KMS-11 (cell line): ENCODE measurements at regions not wholly inside any gene's neighbourhood (a gene's known extent, or its start where the extent isn't known, plus 50 kb on each side); places are given as distances from the start of the nearest gene placed in this dataset.

Source experiments
- H2AFZ ChIP-seq: fragments of 200-600 bp; sonication (generic); 2 replicates; pipeline ENCODE4 v1.6.1; 2016; ENCODE audit warnings: antibody characterized with exemption, mixed run types, low read depth
- H3K27ac ChIP-seq: fragments of 200-600 bp; sonication (generic); 2 replicates; pipeline ENCODE4 v1.6.1; 2016; ENCODE audit warnings: mild to moderate bottlenecking, mixed run types
- H3K27me3 ChIP-seq: fragments of 200-600 bp; sonication (generic); 2 replicates; pipeline ENCODE4 v1.6.1; 2017; ENCODE audit warnings: mild to moderate bottlenecking, low read depth, mixed run types, moderate library complexity; ENCODE audit not compliant: insufficient read depth
- H3K36me3 ChIP-seq: fragments of 200-600 bp; sonication (generic); 2 replicates; pipeline ENCODE4 v1.6.1; 2017; ENCODE audit warnings: mild to moderate bottlenecking, mixed run types; ENCODE audit not compliant: insufficient read depth
- H3K4me1 ChIP-seq: fragments of 200-600 bp; sonication (generic); 2 replicates; pipeline ENCODE4 v1.6.1; 2016; ENCODE audit warnings: mild to moderate bottlenecking, low read depth, mixed run types; ENCODE audit not compliant: poor library complexity, severe bottlenecking
- H3K4me2 ChIP-seq: fragments of 200-600 bp; sonication (generic); 2 replicates; pipeline ENCODE4 v1.7.0; 2016; ENCODE audit warnings: mild to moderate bottlenecking, mixed run types
- H3K4me3 ChIP-seq: fragments of 200-600 bp; sonication (generic); IDR thresholded peaks from 2 replicates; pipeline ENCODE4 v1.6.1; 2017; ENCODE audit warnings: low read depth, low read length, mixed read lengths; ENCODE audit not compliant: insufficient read depth
- H3K79me2 ChIP-seq: fragments of 200-600 bp; sonication (generic); 2 replicates; pipeline ENCODE4 v1.6.1; 2016; ENCODE audit warnings: low read depth, mixed run types; ENCODE audit not compliant: insufficient read depth
- H3K9ac ChIP-seq: fragments of 200-600 bp; sonication (generic); 2 replicates; pipeline ENCODE4 v1.6.1; 2016; ENCODE audit warnings: mild to moderate bottlenecking, mixed run types
- H4K20me1 ChIP-seq: fragments of 200-600 bp; sonication (generic); 2 replicates; pipeline ENCODE4 v1.6.1; 2016; ENCODE audit warnings: mild to moderate bottlenecking, mixed run types; ENCODE audit not compliant: insufficient read depth
- TF ChIP-seq, protein P1 (sequence below): fragments of 200-600 bp; sonication (generic); conservative IDR thresholded peaks from 2 replicates; pipeline ENCODE4 v1.6.1; 2017; ENCODE audit warnings: low read depth, mild to moderate bottlenecking, antibody characterized with exemption, low read length, moderate library complexity, mixed read lengths

- TF ChIP-seq, protein P1, sequence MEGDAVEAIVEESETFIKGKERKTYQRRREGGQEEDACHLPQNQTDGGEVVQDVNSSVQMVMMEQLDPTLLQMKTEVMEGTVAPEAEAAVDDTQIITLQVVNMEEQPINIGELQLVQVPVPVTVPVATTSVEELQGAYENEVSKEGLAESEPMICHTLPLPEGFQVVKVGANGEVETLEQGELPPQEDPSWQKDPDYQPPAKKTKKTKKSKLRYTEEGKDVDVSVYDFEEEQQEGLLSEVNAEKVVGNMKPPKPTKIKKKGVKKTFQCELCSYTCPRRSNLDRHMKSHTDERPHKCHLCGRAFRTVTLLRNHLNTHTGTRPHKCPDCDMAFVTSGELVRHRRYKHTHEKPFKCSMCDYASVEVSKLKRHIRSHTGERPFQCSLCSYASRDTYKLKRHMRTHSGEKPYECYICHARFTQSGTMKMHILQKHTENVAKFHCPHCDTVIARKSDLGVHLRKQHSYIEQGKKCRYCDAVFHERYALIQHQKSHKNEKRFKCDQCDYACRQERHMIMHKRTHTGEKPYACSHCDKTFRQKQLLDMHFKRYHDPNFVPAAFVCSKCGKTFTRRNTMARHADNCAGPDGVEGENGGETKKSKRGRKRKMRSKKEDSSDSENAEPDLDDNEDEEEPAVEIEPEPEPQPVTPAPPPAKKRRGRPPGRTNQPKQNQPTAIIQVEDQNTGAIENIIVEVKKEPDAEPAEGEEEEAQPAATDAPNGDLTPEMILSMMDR: no peak
- Histone ChIP-seq H2AFZ (no peak overlapping the region), H3K27me3 (no peaks in the 10 kb centered on the region), H3K4me3 (no peak overlapping the region), H3K9ac (no peak overlapping the region), H3K79me2 (no peaks in the 10 kb centered on the region), H4K20me1 (no peaks in the 10 kb centered on the region), H3K27ac (no peak overlapping the region), H3K4me2 (no peak overlapping the region; the same call in 1 of the 2 replicates), H3K36me3 (no peaks in the 10 kb centered on the region), H3K4me1 (peaks cover 7% of the 10 kb centered on the region)
Measured at GRCh38 chr7:8371742-8372141, 61.7 kb upstream of the NXPH1 start.

DNA sequence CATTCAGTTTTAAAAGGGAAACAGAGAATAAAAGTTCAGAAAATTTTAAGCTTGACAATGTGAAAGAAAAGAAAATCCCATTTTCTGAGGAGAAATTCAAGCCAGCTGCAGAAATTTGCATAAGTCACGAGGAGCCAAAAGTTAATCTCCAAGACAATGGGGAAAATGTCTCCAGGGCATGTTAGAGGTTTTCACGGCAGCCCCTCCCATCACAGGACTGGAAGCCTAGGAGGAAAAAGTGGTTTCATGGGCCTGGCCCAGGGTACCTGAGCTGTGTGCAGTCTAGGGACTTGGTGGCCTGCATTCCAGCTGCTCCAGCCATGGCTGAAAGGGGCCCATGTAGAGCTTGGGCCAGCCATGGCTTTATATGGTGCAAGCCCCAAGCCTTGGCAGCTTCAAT is 59.6 kb upstream of the NXPH1 start:
- Histone ChIP-seq H3K79me2 (no peaks in the 10 kb centered on the region), H2AFZ (no peak overlapping the region), H3K4me3 (no peak overlapping the region), H3K4me1 (peaks cover 7% of the 10 kb centered on the region), H3K36me3 (no peaks in the 10 kb centered on the region), H3K27me3 (no peaks in the 10 kb centered on the region), H3K4me2 (no peak overlapping the region), H4K20me1 (no peaks in the 10 kb centered on the region), H3K27ac (no peak overlapping the region), H3K9ac (no peak overlapping the region)
- TF ChIP-seq, protein P1: no peak

DNA sequence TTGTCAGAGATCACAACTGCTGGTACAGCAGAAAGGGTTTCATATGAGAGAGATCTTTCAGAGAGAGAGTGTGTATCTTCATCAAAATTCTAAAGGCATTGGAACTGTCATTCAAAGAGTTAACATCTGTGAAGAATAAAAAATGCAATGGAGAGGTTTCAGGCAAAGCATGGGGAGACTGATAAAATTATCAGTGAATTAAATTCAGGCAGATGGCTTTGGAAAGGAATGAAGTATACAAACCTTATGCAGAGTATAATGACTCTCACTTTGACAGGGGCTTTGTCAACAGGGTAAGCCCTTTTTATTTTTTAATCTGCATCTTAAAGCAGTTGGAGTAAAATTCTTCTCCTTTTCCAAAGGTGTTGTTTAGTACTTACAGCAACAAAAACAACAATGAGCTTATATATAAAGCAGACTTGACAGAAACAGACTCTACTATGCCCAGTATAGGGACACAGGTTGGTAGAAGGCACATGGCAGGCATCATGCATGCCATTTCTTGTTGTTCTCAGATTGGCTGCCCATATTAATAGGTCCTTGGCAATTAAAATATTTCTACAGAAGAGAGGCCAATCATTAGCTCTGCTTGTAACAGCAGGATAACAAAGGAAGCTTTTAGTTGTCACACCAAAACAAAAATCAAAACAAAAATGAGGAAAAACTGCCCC is 54.9 kb upstream of the NXPH1 start:
- Histone ChIP-seq H2AFZ (no peak overlapping the region), H3K4me2 (no peak overlapping the region)

DNA sequence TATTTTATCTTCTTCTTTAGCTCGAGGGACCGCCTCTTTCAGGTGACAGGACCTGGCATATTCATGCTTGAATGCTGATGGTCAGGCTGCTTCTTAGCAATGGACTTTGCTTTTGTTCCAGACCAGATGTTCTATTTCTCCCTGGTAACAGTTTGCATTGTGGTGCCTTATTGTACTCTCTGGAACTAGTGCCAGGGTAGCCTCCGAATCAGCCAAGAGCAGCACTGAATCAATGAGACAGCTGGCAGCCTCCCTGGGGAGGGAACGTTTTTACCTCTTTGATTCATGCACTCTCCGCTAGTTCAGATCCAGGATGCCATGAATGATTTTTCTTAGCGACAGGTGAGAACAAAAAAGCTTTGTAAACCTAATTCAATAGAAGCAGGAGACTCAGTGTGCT is 54.1 kb upstream of the NXPH1 start:
- Histone ChIP-seq H3K79me2 (no peaks in the 10 kb centered on the region), H3K4me3 (no peak overlapping the region), H2AFZ (no peak overlapping the region), H4K20me1 (no peaks in the 10 kb centered on the region), H3K9ac (no peak overlapping the region), H3K4me1 (no peaks in the 10 kb centered on the region), H3K27me3 (no peaks in the 10 kb centered on the region), H3K36me3 (no peaks in the 10 kb centered on the region), H3K27ac (no peak overlapping the region), H3K4me2 (no peak overlapping the region)
- TF ChIP-seq, protein P1: no peak

More for the DNA sequence above, 54.9 kb upstream of the NXPH1 start:
- Histone ChIP-seq H3K4me1 (no peaks in the 10 kb centered on the region), H3K9ac (no peak overlapping the region), H3K27ac (no peak overlapping the region), H3K4me3 (no peak overlapping the region), H3K79me2 (no peaks in the 10 kb centered on the region), H3K36me3 (no peaks in the 10 kb centered on the region), H4K20me1 (no peaks in the 10 kb centered on the region), H3K27me3 (no peaks in the 10 kb centered on the region)
- TF ChIP-seq, protein P1: no peak
